Hepatocyte (in vitro differentiated cells): ENCODE measurements at regions not wholly inside any gene's neighbourhood (a gene's known extent, or its start where the extent isn't known, plus 50 kb on each side); places are given as distances from the start of the nearest gene placed in this dataset.

Experiments used
- DNase-seq: peaks from one replicate; pipeline ENCODE4 v3.0.0-alpha.2; 2016; ENCODE audit warnings: low spot score
- H2AFZ ChIP-seq: fragments of 200-600 bp; sonication (generic); 2 replicates; pipeline ENCODE4 v1.6.0; 2016; ENCODE audit warnings: antibody characterized with exemption, mild to moderate bottlenecking
- H3K27ac ChIP-seq: fragments of 200-600 bp; sonication (generic); 2 replicates; pipeline ENCODE4 v1.5.1; 2016; ENCODE audit warnings: mild to moderate bottlenecking
- H3K27me3 ChIP-seq: fragments of 200-600 bp; sonication (generic); 2 replicates; pipeline ENCODE4 v1.6.1; 2016
- H3K36me3 ChIP-seq: fragments of 200-600 bp; sonication (generic); replicated peaks from 2 replicates; pipeline ENCODE4 v1.5.1; 2016; ENCODE audit warnings: low read depth; ENCODE audit not compliant: insufficient read depth
- H3K4me1 ChIP-seq: fragments of 200-600 bp; sonication (generic); 2 replicates; pipeline ENCODE4 v1.5.1; 2016; ENCODE audit warnings: mild to moderate bottlenecking, moderate library complexity; ENCODE audit not compliant: insufficient read depth
- H3K4me2 ChIP-seq: fragments of 200-600 bp; sonication (generic); 2 replicates; pipeline ENCODE4 v1.6.0; 2016
- H3K4me3 ChIP-seq: fragments of 200-600 bp; sonication (generic); 2 replicates; pipeline ENCODE4 v1.5.1; 2016; ENCODE audit warnings: mild to moderate bottlenecking
- H3K79me2 ChIP-seq: fragments of 200-600 bp; sonication (generic); 2 replicates; pipeline ENCODE4 v1.6.0; 2017; ENCODE audit warnings: mild to moderate bottlenecking
- H3K9me2 ChIP-seq: fragments of 200-600 bp; sonication (generic); replicated peaks from 2 replicates; pipeline ENCODE4 v1.6.0; 2017; ENCODE audit warnings: mild to moderate bottlenecking; ENCODE audit not compliant: insufficient read depth
- H3K9me3 ChIP-seq: fragments of 200-600 bp; sonication (generic); 2 replicates; pipeline ENCODE4 v1.5.1; 2016; ENCODE audit warnings: low read depth, mild to moderate bottlenecking
- H4K20me1 ChIP-seq: fragments of 200-600 bp; sonication (generic); 2 replicates; pipeline ENCODE4 v1.6.0; 2016; ENCODE audit warnings: mild to moderate bottlenecking; ENCODE audit not compliant: insufficient read depth, poor library complexity, severe bottlenecking
- EZH2 ChIP-seq: fragments of 200-600 bp; sonication (generic); IDR thresholded peaks from 2 replicates; pipeline ENCODE4 v1.6.1; 2016; ENCODE audit warnings: antibody characterized with exemption, mild to moderate bottlenecking, borderline replicate concordance
- EZH2phosphoT487 ChIP-seq: fragments of 200-600 bp; sonication (generic); IDR thresholded peaks from one replicate; pipeline ENCODE4 v1.6.1; 2018; ENCODE audit warnings: antibody characterized with exemption, mild to moderate bottlenecking, low read depth, moderate library complexity; ENCODE audit not compliant: unreplicated experiment, severe bottlenecking
- WGBS: methylation state at CpG from one replicate; pipeline ENCODE4 v1.1.6; 2016; ENCODE audit warnings: low lambda C conversion rate; ENCODE audit errors: missing lambda C conversion rate; 5-methylcytosine and 5-hydroxymethylcytosine counted together
- TF ChIP-seq, protein P1 (sequence below): fragments of 200-600 bp; sonication (generic); IDR thresholded peaks from 2 replicates; pipeline ENCODE4 v1.5.1; 2016; ENCODE audit warnings: antibody characterized with exemption, mild to moderate bottlenecking; ENCODE audit not compliant: poor library complexity

DNA sequence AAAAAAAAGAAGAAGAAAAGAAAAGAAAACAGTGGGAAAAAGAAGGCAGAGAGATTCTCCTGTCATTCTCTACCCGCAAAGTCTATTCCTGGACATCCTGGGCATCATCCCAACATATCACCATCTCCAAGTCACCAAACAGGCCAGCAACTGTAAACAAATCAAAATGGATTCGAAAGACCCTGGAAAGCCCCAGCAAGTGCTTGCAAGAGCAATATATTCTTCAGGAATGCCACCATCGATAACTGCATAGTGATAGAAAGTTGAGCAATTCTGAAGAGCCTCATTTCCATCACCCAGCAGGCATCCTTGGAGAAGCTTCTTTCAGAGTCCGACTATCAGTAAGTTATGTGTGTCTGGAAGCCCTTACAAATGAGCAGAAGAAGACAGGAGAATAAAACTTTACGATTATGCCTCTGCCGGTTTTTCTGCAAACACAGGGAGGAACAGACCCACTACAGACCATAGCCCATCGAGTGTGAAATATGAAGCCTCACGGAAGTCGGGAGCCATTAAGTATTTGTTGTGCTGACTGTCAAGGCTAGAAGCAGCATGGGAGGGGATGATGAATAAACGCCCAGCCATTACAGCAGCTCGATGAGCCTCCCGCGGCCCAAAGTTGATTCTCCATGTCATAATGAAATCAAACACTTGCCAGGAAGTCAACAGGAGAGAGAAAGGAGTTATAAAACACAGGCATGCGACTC lies 64.5 kb upstream of the SEC14L1 start:
- no peaks in the 10 kb centered on the region for H3K4me1 ChIP-seq
- no peak for TF ChIP-seq EZH2
- TF ChIP-seq, protein P1, sequence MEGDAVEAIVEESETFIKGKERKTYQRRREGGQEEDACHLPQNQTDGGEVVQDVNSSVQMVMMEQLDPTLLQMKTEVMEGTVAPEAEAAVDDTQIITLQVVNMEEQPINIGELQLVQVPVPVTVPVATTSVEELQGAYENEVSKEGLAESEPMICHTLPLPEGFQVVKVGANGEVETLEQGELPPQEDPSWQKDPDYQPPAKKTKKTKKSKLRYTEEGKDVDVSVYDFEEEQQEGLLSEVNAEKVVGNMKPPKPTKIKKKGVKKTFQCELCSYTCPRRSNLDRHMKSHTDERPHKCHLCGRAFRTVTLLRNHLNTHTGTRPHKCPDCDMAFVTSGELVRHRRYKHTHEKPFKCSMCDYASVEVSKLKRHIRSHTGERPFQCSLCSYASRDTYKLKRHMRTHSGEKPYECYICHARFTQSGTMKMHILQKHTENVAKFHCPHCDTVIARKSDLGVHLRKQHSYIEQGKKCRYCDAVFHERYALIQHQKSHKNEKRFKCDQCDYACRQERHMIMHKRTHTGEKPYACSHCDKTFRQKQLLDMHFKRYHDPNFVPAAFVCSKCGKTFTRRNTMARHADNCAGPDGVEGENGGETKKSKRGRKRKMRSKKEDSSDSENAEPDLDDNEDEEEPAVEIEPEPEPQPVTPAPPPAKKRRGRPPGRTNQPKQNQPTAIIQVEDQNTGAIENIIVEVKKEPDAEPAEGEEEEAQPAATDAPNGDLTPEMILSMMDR, result no peak
- TF ChIP-seq EZH2phosphoT487, result no peak
- no peaks in the 10 kb centered on the region for H3K36me3 ChIP-seq
- H3K9me2 ChIP-seq, result no peaks in the 10 kb centered on the region
- no peaks in the 10 kb centered on the region for H3K9me3 ChIP-seq
- H3K79me2 ChIP-seq, result no peaks in the 10 kb centered on the region
- no peak for DNase-seq
- H4K20me1 ChIP-seq, result no peaks in the 10 kb centered on the region
- H2AFZ ChIP-seq, result no peak overlapping the region
- 50% methylated on average over 14 of the region's 14 CpGs for WGBS
- H3K27me3 ChIP-seq, result peaks cover 10% of the 10 kb centered on the region
- no peak overlapping the region for H3K4me3 ChIP-seq
- H3K4me2 ChIP-seq, result peak overlapping the region; percentile 44
- H3K27ac ChIP-seq, result peak overlapping the region; percentile 2

DNA sequence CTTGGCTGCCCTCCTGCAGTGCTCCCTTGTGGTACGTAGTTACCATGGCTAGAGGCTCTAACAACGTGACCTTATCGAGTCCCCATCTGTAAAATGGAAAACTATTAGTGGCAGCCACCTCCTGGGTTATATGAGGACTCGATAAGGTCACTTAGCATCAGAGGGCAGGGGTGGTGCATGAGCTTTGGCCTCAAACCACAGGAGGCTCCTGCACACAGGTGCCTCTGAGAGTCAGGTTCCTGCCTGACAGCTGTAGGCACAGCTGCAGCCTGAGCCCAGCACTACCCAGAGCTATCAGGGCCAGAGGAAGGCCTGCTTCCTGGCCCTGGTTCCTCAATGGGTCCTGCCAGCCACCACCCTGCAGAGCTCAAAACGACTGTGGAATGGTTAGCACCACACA lies 57.2 kb upstream of the SEC14L1 start:
- no peaks in the 10 kb centered on the region for H4K20me1 ChIP-seq
- no peak for DNase-seq
- no peaks in the 10 kb centered on the region for H3K9me2 ChIP-seq
- H3K27me3 ChIP-seq, result no peaks in the 10 kb centered on the region
- no peaks in the 10 kb centered on the region for H3K9me3 ChIP-seq
- no peaks in the 10 kb centered on the region for H3K79me2 ChIP-seq
- H3K4me1 ChIP-seq, result no peaks in the 10 kb centered on the region
- no peaks in the 10 kb centered on the region for H3K36me3 ChIP-seq
- WGBS, result 83% methylated on average over 5 of the region's 5 CpGs
- H2AFZ ChIP-seq, result no peak overlapping the region
- H3K4me3 ChIP-seq, result no peak overlapping the region
- H3K4me2 ChIP-seq, result no peak overlapping the region
- TF ChIP-seq EZH2, result no peak
- no peak for TF ChIP-seq EZH2phosphoT487
- TF ChIP-seq, protein P1, result no peak
- H3K27ac ChIP-seq, result no peak overlapping the region

DNA sequence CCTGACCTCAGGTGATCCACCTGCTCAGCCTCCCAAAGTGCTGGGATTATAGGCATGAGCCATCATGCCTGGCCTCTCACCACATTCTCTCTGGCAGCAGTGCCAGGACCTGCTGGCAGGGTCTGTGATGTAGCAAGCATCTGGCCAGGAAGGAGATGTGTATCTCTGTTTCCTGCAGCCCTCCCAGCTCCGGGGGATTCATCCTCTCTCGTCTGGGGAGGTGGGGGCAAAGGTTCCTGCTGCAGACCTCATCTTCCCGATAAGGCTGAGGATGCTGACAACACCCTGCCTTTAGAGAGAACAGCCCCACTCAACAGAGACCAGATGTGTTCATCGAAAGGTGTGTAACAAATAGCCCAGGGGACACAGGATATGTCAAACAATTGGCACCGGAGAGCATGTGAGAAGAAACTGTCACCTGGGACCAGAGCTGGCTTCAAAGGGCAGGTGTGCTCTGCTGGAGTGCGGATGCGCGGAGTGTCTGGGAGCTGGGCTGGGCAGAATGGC lies 54.8 kb upstream of the SEC14L1 start:
- Histone ChIP-seq H3K4me3 (no peak overlapping the region), H3K27me3 (no peaks in the 10 kb centered on the region), H3K9me2 (no peaks in the 10 kb centered on the region), H3K4me2 (no peak overlapping the region), H3K79me2 (peaks cover 17% of the 10 kb centered on the region), H4K20me1 (no peaks in the 10 kb centered on the region), H3K36me3 (no peaks in the 10 kb centered on the region), H3K4me1 (no peaks in the 10 kb centered on the region), H3K27ac (no peak overlapping the region), H3K9me3 (no peaks in the 10 kb centered on the region), H2AFZ (no peak overlapping the region)
- TF ChIP-seq EZH2 (no peak), EZH2phosphoT487 (no peak)
- TF ChIP-seq, protein P1, result no peak
- 75% methylated on average over 8 of the region's 8 CpGs for WGBS
- DNase-seq, result no peak
